SK-N-SH (cell line): ENCODE measurements at regions not wholly inside any gene's neighbourhood (a gene's known extent, or its start where the extent isn't known, plus 50 kb on each side); places are given as distances from the start of the nearest gene placed in this dataset.

ENCODE experiments used
- CTCF ChIA-PET: fragments of 300-600, 350-600 bp; formaldehyde crosslinking; extraction: SDS; loops from one replicate; lab custom pipeline; 2021; lab: Yijun Ruan, JAX
- POLR2A ChIA-PET: fragments of 350-600 bp; sonication (Branson Sonifier 250); formaldehyde crosslinking; extraction: SDS; loops from one replicate; lab custom pipeline; 2020; ENCODE audit warnings: antibody characterized with exemption, inconsistent platforms; lab: Yijun Ruan, JAX
- DNase-seq: peaks from one replicate; pipeline ENCODE4 v3.0.0; 2012
- H2AFZ ChIP-seq: fragments of 200-600 bp; sonication (generic); 2 replicates; pipeline ENCODE4 v1.8.1; 2016; ENCODE audit warnings: antibody characterized with exemption, mild to moderate bottlenecking, low read depth
- H3F3A ChIP-seq: fragments of 200-600 bp; sonication (generic); replicated peaks from 2 replicates; pipeline ENCODE3; 2016; ENCODE audit warnings: antibody characterized with exemption, mild to moderate bottlenecking; ENCODE audit not compliant: insufficient read depth
- H3K27ac ChIP-seq, 2 experiments: fragments of 200-500 bp in 1 of 2; fragments of 200-600 bp in 1 of 2; sonication (Bioruptor generic) in 1 of 2; sonication (generic), shearing (Covaris generic) in 1 of 2; 2 replicates each; pipeline versions ENCODE4 v1.5.1 to v1.6.1; 2014 to 2016; ENCODE audit warnings: low read depth in 2 of 2, inconsistent platforms in 1 of 2, low read length in 1 of 2, mild to moderate bottlenecking in 1 of 2, mixed read lengths in 1 of 2
- H3K27me3 ChIP-seq: fragments of 200-600 bp; sonication (generic), shearing (Covaris generic); 2 replicates; pipeline ENCODE4 v1.6.1; 2016; ENCODE audit warnings: mixed run types; ENCODE audit not compliant: insufficient read depth
- H3K36me3 ChIP-seq, 2 experiments: fragments of 200-500 bp in 1 of 2; fragments of 200-600 bp in 1 of 2; sonication (Bioruptor generic) in 1 of 2; sonication (generic) in 1 of 2; replicated peaks in 1 of 2; 2 replicates each; pipeline versions ENCODE3 to v1.5.1; 2014 to 2016; ENCODE audit warnings: low read length in 1 of 2, mild to moderate bottlenecking in 1 of 2; ENCODE audit not compliant: insufficient read depth in 2 of 2, control insufficient read depth in 1 of 2
- H3K4me1 ChIP-seq, 2 experiments: fragments of 200-500 bp in 1 of 2; fragments of 200-600 bp in 1 of 2; sonication (Bioruptor generic) in 1 of 2; sonication (generic), shearing (Covaris generic) in 1 of 2; 2 replicates each; pipeline versions ENCODE4 v1.5.1 to v1.6.1; 2014 to 2016; ENCODE audit warnings: low read depth in 1 of 2, low read length in 1 of 2, mixed run types in 1 of 2; ENCODE audit not compliant: insufficient read depth in 2 of 2, control insufficient read depth in 1 of 2
- H3K4me2 ChIP-seq: fragments of 200-600 bp; sonication (generic), shearing (Covaris generic); 2 replicates; pipeline ENCODE4 v1.6.1; 2017; ENCODE audit warnings: mixed run types
- H3K4me3 ChIP-seq, 2 experiments: fragments of 200-500 bp in 1 of 2; fragments of 200-600 bp in 1 of 2; sonication (Bioruptor generic) in 1 of 2; sonication (generic), shearing (Covaris generic) in 1 of 2; 2 replicates each; pipeline versions ENCODE4 v1.5.1 to v1.8.1; 2014 to 2016; ENCODE audit warnings: low read depth in 2 of 2, inconsistent platforms in 1 of 2, low read length in 1 of 2, mild to moderate bottlenecking in 1 of 2, mixed read lengths in 1 of 2, moderate library complexity in 1 of 2
- H3K79me2 ChIP-seq: fragments of 200-600 bp; sonication (generic); 2 replicates; pipeline ENCODE4 v1.8.1; 2017; ENCODE audit warnings: mild to moderate bottlenecking; ENCODE audit not compliant: insufficient read depth
- H3K9ac ChIP-seq: fragments of 200-600 bp; sonication (generic); 2 replicates; pipeline ENCODE4 v1.6.1; 2017; ENCODE audit warnings: mixed run types
- H3K9me2 ChIP-seq: fragments of 200-600 bp; sonication (generic); 2 replicates; pipeline ENCODE4 v1.6.1; 2017; ENCODE audit warnings: mixed run types
- H3K9me3 ChIP-seq: fragments of 200-600 bp; sonication (generic); 2 replicates; pipeline ENCODE4 v1.6.1; 2017; ENCODE audit warnings: mixed run types, mild to moderate bottlenecking, moderate library complexity
- H4K20me1 ChIP-seq: fragments of 200-600 bp; sonication (generic); 2 replicates; pipeline ENCODE4 v1.6.1; 2017; ENCODE audit warnings: mild to moderate bottlenecking, mixed run types; ENCODE audit not compliant: insufficient read depth
- ELF1 ChIP-seq: IDR thresholded peaks from 2 replicates; pipeline ENCODE4 v1.4.0; 2012
- EZH2phosphoT487 ChIP-seq: fragments of 200-600 bp; sonication (generic); IDR thresholded peaks from 2 replicates; pipeline ENCODE4 v1.6.1; 2017; ENCODE audit warnings: low read depth, mixed run types, mild to moderate bottlenecking, antibody characterized with exemption, moderate library complexity, borderline replicate concordance
- FOSL2 ChIP-seq: IDR thresholded peaks from 2 replicates; pipeline ENCODE4 v1.4.0; 2012; ENCODE audit warnings: low read depth, mild to moderate bottlenecking, moderate library complexity, borderline replicate concordance
- FOXJ3 ChIP-seq: sonication (generic); formaldehyde crosslinking; IDR thresholded peaks from 2 replicates; pipeline ENCODE4 v1.5.1; 2020; ENCODE audit warnings: mild to moderate bottlenecking, missing genetic modification reagents
- GABPA ChIP-seq: IDR thresholded peaks from 2 replicates; pipeline ENCODE4 v1.4.0; 2012; ENCODE audit warnings: low read depth, mild to moderate bottlenecking
- JUND ChIP-seq: IDR thresholded peaks from 2 replicates; pipeline ENCODE4 v1.4.0; 2012
- MEF2A ChIP-seq: IDR thresholded peaks from 2 replicates; pipeline ENCODE4 v1.4.0; 2012; ENCODE audit warnings: low read depth, borderline replicate concordance
- MXI1 ChIP-seq: IDR thresholded peaks from 2 replicates; pipeline ENCODE4 v1.6.1; 2012; ENCODE audit warnings: mild to moderate bottlenecking, low read depth, low read length, improper control_type of control experiment
- POLR2AphosphoS5 ChIP-seq: IDR thresholded peaks from 2 replicates; pipeline ENCODE4 v1.6.1; 2012; ENCODE audit warnings: low read depth, low read length
- RAD21 ChIP-seq: IDR thresholded peaks from 2 replicates; pipeline ENCODE4 v1.6.1; 2012; ENCODE audit warnings: mild to moderate bottlenecking, low read length
- RCOR1 ChIP-seq: fragments of 150-350 bp; IDR thresholded peaks from 2 replicates; pipeline ENCODE4 v1.6.1; 2017; ENCODE audit warnings: antibody characterized with exemption, low read length
- RFX5 ChIP-seq: IDR thresholded peaks from 2 replicates; pipeline ENCODE4 v1.6.1; 2012; ENCODE audit warnings: mild to moderate bottlenecking, improper control_type of control experiment, low read length
- RXRA ChIP-seq: IDR thresholded peaks from 2 replicates; pipeline ENCODE4 v1.4.0; 2012; ENCODE audit warnings: low read depth, mild to moderate bottlenecking, borderline replicate concordance
- SMC3 ChIP-seq: IDR thresholded peaks from 2 replicates; pipeline ENCODE4 v1.6.1; 2012; ENCODE audit warnings: low read depth, low read length, improper control_type of control experiment
- TCF12 ChIP-seq: IDR thresholded peaks from 2 replicates; pipeline ENCODE4 v1.4.0; 2012
- YY1 ChIP-seq: IDR thresholded peaks from 2 replicates; pipeline ENCODE4 v1.4.0; 2012; ENCODE audit warnings: low read depth, mild to moderate bottlenecking
- WGBS: methylation state at CpG from one replicate; pipeline ENCODE4 v1.1.6; 2017; ENCODE audit warnings: low lambda C conversion rate; 5-methylcytosine and 5-hydroxymethylcytosine counted together
- TF ChIP-seq, protein P1 (sequence below): fragments of 150-350 bp; IDR thresholded peaks from 2 replicates; pipeline ENCODE4 v1.6.1; 2017; ENCODE audit warnings: antibody characterized with exemption, low read length, low read depth, borderline replicate concordance
- TF ChIP-seq, protein P2 (sequence below): fragments of 150-350 bp; IDR thresholded peaks from 2 replicates; pipeline ENCODE4 v1.6.1; 2016; ENCODE audit warnings: mild to moderate bottlenecking, low read depth, low read length
- TF ChIP-seq, protein P3 (sequence below): IDR thresholded peaks from 2 replicates; pipeline ENCODE4 v1.4.0; 2012; ENCODE audit warnings: low read depth, borderline replicate concordance
- TF ChIP-seq, protein P4 (sequence below): fragments of 200-600 bp; sonication (generic); IDR thresholded peaks from 2 replicates; pipeline ENCODE4 v1.6.1; 2017; ENCODE audit warnings: antibody characterized with exemption, mild to moderate bottlenecking, moderate library complexity
- TF ChIP-seq, protein P5 (sequence below): IDR thresholded peaks from 2 replicates; pipeline ENCODE4; 2012

DNA sequence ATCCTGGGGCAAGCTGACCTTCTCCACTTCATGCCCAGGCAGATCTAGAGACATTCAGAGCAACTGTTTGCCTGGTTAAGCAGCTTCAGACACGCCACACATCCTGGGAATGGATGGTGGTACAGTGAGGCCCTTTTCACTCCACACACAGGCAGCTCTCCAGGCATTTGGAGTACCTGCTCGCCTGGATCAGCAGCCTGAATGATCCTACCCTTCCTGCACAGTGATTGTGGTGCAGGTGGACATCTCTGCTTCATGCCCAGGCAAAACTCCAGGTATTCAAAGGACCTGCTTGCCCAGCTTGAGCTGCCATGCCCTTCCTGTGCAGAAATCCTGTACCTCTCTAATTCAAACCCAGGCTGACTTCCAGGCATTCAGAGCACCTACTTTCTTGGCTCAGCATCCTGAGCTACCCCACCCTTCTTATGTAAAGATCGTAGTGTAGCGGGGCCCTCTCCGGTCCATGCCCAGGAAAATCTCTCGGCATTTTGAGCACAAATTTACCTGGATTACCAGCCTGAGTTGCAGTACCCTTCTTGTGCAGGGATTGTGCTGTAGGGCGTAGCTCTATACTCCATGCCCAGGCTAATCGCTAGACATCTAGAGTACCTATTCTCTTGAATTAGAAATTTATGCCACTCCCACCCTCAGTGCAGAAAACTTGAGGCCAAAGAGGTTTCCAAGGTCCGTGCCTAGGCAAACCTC, 972.8 kb downstream of the ANKRD7 start:
- WGBS: 22% methylated on average over 9 of the region's 9 CpGs
- H3K4me2 ChIP-seq: no peak overlapping the region
- H3F3A ChIP-seq: no peaks in the 10 kb centered on the region
- H3K4me3 ChIP-seq: no peak overlapping the region
- ChIA-PET CTCF (interaction anchor here (0.6 to 6.9 kb wide), 34 partner anchors 11 to 996 kb away, joined by 3 to 79 read pairs (median 4); no protein-coding TSS in a partner anchor), POLR2A (no interaction called here)
- H3K9me2 ChIP-seq: no peaks in the 10 kb centered on the region
- no peaks in the 10 kb centered on the region for H3K79me2 ChIP-seq
- no peak for DNase-seq
- H4K20me1 ChIP-seq: no peaks in the 10 kb centered on the region
- no peak for TF ChIP-seq GABPA
- TF ChIP-seq RXRA: no peak
- TF ChIP-seq JUND: no peak
- no peak for TF ChIP-seq MXI1
- TF ChIP-seq ELF1: no peak
- TF ChIP-seq MEF2A: no peak
- no peak for TF ChIP-seq FOXJ3
- TF ChIP-seq, protein P1, sequence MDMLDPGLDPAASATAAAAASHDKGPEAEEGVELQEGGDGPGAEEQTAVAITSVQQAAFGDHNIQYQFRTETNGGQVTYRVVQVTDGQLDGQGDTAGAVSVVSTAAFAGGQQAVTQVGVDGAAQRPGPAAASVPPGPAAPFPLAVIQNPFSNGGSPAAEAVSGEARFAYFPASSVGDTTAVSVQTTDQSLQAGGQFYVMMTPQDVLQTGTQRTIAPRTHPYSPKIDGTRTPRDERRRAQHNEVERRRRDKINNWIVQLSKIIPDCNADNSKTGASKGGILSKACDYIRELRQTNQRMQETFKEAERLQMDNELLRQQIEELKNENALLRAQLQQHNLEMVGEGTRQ: no peak
- TF ChIP-seq, protein P2, sequence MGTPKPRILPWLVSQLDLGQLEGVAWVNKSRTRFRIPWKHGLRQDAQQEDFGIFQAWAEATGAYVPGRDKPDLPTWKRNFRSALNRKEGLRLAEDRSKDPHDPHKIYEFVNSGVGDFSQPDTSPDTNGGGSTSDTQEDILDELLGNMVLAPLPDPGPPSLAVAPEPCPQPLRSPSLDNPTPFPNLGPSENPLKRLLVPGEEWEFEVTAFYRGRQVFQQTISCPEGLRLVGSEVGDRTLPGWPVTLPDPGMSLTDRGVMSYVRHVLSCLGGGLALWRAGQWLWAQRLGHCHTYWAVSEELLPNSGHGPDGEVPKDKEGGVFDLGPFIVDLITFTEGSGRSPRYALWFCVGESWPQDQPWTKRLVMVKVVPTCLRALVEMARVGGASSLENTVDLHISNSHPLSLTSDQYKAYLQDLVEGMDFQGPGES: no peak
- TF ChIP-seq SMC3: no peak
- no peak for TF ChIP-seq TCF12
- no peak for TF ChIP-seq EZH2phosphoT487
- TF ChIP-seq, protein P3, sequence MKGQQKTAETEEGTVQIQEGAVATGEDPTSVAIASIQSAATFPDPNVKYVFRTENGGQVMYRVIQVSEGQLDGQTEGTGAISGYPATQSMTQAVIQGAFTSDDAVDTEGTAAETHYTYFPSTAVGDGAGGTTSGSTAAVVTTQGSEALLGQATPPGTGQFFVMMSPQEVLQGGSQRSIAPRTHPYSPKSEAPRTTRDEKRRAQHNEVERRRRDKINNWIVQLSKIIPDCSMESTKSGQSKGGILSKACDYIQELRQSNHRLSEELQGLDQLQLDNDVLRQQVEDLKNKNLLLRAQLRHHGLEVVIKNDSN: no peak
- H3K27me3 ChIP-seq: no peaks in the 10 kb centered on the region
- no peaks in the 10 kb centered on the region for H3K36me3 ChIP-seq
- peaks cover 0 to 5% of the 10 kb centered on the region in 2 experiments; a peak in 1 of 4 replicates for H3K4me1 ChIP-seq
- no peaks in the 10 kb centered on the region for H3K9me3 ChIP-seq
- H3K27ac ChIP-seq: no peak overlapping the region
- no peak overlapping the region for H3K9ac ChIP-seq
- no peak overlapping the region for H2AFZ ChIP-seq

DNA sequence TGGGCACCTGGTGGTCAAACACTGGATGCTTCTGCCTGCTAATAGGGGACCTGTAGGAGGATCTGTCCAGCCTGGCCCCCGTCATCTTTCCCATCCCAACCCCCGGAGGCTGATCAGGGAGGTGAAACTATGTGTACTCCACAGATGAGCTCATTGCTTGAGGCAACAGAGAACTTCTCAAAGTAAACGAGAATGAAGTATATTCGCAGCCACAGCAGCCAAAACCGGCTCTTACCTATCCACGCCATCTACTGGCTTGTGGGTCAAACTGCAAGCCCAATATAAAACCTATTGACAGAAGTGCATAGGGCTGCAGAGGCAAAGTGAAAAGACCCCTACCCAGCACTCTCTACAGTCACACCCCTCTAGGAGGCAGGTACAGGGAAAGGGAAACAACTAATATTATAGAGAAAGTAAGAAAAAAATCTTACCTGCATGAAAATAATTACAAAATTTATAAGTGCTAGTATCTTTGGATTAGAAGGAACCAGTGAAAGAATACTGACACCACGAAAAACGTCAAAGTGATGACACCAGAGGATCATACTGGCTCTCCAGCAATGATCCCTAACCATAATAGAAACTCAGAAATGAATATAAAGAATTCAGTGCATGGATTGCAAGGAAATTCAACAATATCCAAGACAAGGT, 973.5 kb downstream of the ANKRD7 start:
- POLR2A ChIA-PET: no interaction called here
- Histone ChIP-seq H3K27ac (no peak overlapping the region), H3K36me3 (no peaks in the 10 kb centered on the region), H2AFZ (no peak overlapping the region)
- peak; percentile 36 for DNase-seq
- TF ChIP-seq, protein P4, sequence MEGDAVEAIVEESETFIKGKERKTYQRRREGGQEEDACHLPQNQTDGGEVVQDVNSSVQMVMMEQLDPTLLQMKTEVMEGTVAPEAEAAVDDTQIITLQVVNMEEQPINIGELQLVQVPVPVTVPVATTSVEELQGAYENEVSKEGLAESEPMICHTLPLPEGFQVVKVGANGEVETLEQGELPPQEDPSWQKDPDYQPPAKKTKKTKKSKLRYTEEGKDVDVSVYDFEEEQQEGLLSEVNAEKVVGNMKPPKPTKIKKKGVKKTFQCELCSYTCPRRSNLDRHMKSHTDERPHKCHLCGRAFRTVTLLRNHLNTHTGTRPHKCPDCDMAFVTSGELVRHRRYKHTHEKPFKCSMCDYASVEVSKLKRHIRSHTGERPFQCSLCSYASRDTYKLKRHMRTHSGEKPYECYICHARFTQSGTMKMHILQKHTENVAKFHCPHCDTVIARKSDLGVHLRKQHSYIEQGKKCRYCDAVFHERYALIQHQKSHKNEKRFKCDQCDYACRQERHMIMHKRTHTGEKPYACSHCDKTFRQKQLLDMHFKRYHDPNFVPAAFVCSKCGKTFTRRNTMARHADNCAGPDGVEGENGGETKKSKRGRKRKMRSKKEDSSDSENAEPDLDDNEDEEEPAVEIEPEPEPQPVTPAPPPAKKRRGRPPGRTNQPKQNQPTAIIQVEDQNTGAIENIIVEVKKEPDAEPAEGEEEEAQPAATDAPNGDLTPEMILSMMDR: peak; percentile 94
- TF ChIP-seq FOSL2: no peak
- TF ChIP-seq YY1: no peak
- peak; percentile 83 for TF ChIP-seq SMC3
- TF ChIP-seq RAD21: peak; percentile 83
- TF ChIP-seq, protein P5, sequence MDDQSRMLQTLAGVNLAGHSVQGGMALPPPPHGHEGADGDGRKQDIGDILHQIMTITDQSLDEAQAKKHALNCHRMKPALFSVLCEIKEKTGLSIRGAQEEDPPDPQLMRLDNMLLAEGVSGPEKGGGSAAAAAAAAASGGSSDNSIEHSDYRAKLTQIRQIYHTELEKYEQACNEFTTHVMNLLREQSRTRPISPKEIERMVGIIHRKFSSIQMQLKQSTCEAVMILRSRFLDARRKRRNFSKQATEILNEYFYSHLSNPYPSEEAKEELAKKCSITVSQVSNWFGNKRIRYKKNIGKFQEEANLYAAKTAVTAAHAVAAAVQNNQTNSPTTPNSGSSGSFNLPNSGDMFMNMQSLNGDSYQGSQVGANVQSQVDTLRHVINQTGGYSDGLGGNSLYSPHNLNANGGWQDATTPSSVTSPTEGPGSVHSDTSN: no peak
- TF ChIP-seq RCOR1: 0 out of 2 replicates have a peak, but pooled peaks have one; percentile 28
- no peak for TF ChIP-seq POLR2AphosphoS5
- no peak for TF ChIP-seq RFX5
- TF ChIP-seq, all 33 proteins: peak for 4
- H4K20me1 ChIP-seq: no peaks in the 10 kb centered on the region
- no peaks in the 10 kb centered on the region for H3K9me2 ChIP-seq
- H3K9ac ChIP-seq: no peak overlapping the region
- 4% methylated on average over 8 of the region's 8 CpGs for WGBS
- CTCF ChIA-PET: interaction anchor here (0.6 to 6.9 kb wide), 36 partner anchors 11 to 997 kb away, joined by 3 to 79 read pairs (median 4); no protein-coding TSS in a partner anchor
- no peaks in the 10 kb centered on the region for H3F3A ChIP-seq
- no peak overlapping the region for H3K4me3 ChIP-seq
- H3K9me3 ChIP-seq: no peaks in the 10 kb centered on the region
- no peaks in the 10 kb centered on the region for H3K79me2 ChIP-seq
- no peaks in the 10 kb centered on the region for H3K27me3 ChIP-seq
- no peak overlapping the region for H3K4me2 ChIP-seq
- peaks cover 0 to 5% of the 10 kb centered on the region in 2 experiments; a peak in 1 of 4 replicates for H3K4me1 ChIP-seq
